HepG2 (cell line): ENCODE measurements at regions not wholly inside any gene's neighbourhood (a gene's known extent, or its start where the extent isn't known, plus 50 kb on each side); places are given as distances from the start of the nearest gene placed in this dataset.

Experiments
- ATAC-seq: fragments of 200-7000 bp; cut with Tn5 transposase; 3 replicates; pipeline ENCODE4 v1.9.1; 2020; ENCODE audit warnings: mild to moderate bottlenecking, moderate library complexity
- BruUV-seq: library from RNA; stranded (reverse); fragments of 400-500 nt; replicated peaks from 2 replicates; lab custom pipeline; 2021; lab: Mats Ljungman, UMichigan
- CTCF ChIA-PET: fragments of 300-600 bp; formaldehyde crosslinking; extraction: SDS; loops from one replicate; lab custom pipeline; 2021; ENCODE audit warnings: low total read pairs, inconsistent platforms, low intra/inter-chr PET ratio; lab: Yijun Ruan, JAX
- POLR2A ChIA-PET: fragments of 350-600 bp; sonication (Branson Sonifier 250); formaldehyde crosslinking; loops from one replicate; lab custom pipeline; 2020; ENCODE audit warnings: antibody characterized with exemption, inconsistent platforms; lab: Yijun Ruan, JAX
- DNase-seq: peaks from one replicate; pipeline ENCODE4 v3.0.0-alpha.2; 2015; ENCODE audit warnings: low spot score
- FAIRE-seq: peaks from 3 replicates; lab custom pipeline; 2011; peaks lifted over from hg19 to GRCh38; lab: Jason Lieb, UNC
- H2AFZ ChIP-seq: one replicate; pipeline ENCODE4 v1.6.1; 2011; ENCODE audit warnings: low read length, inconsistent platforms
- H3K27ac ChIP-seq: fragments of 300-600 bp; 3 replicates; pipeline ENCODE4 v1.8.0; 2011; ENCODE audit warnings: mixed run types, mild to moderate bottlenecking, mixed read lengths, low read length, inconsistent platforms; ENCODE audit not compliant: insufficient read depth; ENCODE audit errors: extremely low read length
- H3K27me3 ChIP-seq, 2 experiments: fragments of 200-600 bp in 1 of 2; 2 replicates in 1 of 2; 3 replicates in 1 of 2; pipeline versions ENCODE4 v1.6.0 to v1.8.0; 2011; ENCODE audit warnings: low read length in 2 of 2, mild to moderate bottlenecking in 2 of 2, moderate library complexity in 2 of 2, inconsistent platforms in 1 of 2; ENCODE audit not compliant: insufficient read depth in 2 of 2, control insufficient read depth in 1 of 2
- H3K36me3 ChIP-seq, 2 experiments: fragments of 200-600 bp in 1 of 2; replicated peaks in 1 of 2; 2 replicates in 1 of 2; 3 replicates in 1 of 2; pipeline versions ENCODE4 v1.5.1 to v1.8.0; 2011; ENCODE audit warnings: low read length in 2 of 2, inconsistent platforms in 1 of 2; ENCODE audit not compliant: insufficient read depth in 2 of 2, control insufficient read depth in 1 of 2
- H3K4me1 ChIP-seq: 2 replicates; pipeline ENCODE4 v1.5.1; 2012; ENCODE audit warnings: low read length, inconsistent platforms; ENCODE audit not compliant: insufficient read depth
- H3K4me2 ChIP-seq: 2 replicates; pipeline ENCODE4 v1.6.0; 2011; ENCODE audit warnings: low read depth, low read length, inconsistent platforms
- H3K4me3 ChIP-seq, 3 experiments: fragments of 200-600 bp in 1 of 3; sonication (generic), shearing (Covaris generic) in 1 of 3; replicated peaks in 1 of 3; 2 replicates each; pipeline ENCODE4 v1.5.1; 2011 to 2016; ENCODE audit warnings: low read length in 3 of 3, inconsistent platforms in 2 of 3, low read depth in 2 of 3, mild to moderate bottlenecking in 2 of 3, control low read depth in 1 of 3, mixed read lengths in 1 of 3; ENCODE audit not compliant: insufficient read depth in 1 of 3
- H3K79me2 ChIP-seq: one replicate; pipeline ENCODE4 v1.6.1; 2011; ENCODE audit warnings: low read length, inconsistent platforms; ENCODE audit not compliant: insufficient read depth
- H3K9ac ChIP-seq: 2 replicates; pipeline ENCODE4 v1.6.0; 2011; ENCODE audit warnings: mild to moderate bottlenecking, low read depth, low read length, inconsistent platforms; ENCODE audit not compliant: insufficient read depth
- H3K9me3 ChIP-seq: 2 replicates; pipeline ENCODE4 v1.5.1; 2012; ENCODE audit warnings: mild to moderate bottlenecking, low read length
- H4K20me1 ChIP-seq: 2 replicates; pipeline ENCODE4 v1.6.0; 2011; ENCODE audit warnings: inconsistent platforms, mild to moderate bottlenecking, low read length, moderate library complexity; ENCODE audit not compliant: insufficient read depth
- DNMT3B ChIP-seq: conservative IDR thresholded peaks from 2 replicates; pipeline ENCODE4 v1.6.1; 2016; ENCODE audit warnings: missing biosample characterization, control low read depth
- HCFC1 ChIP-seq: fragments of 150-350 bp; IDR thresholded peaks from 2 replicates; pipeline ENCODE4 v1.6.1; 2014; ENCODE audit warnings: low read depth, low read length
- MTF1 ChIP-seq: sonication (generic); formaldehyde crosslinking; IDR thresholded peaks from 2 replicates; pipeline ENCODE4 v1.5.0; 2020; ENCODE audit warnings: missing genetic modification reagents
- PRPF4 ChIP-seq: fragments of 200-400 bp; formaldehyde crosslinking; IDR thresholded peaks from 2 replicates; pipeline ENCODE4 v1.6.1; 2016; ENCODE audit warnings: low read length, low read depth; ENCODE audit not compliant: poor library complexity, severe bottlenecking
- SAFB2 ChIP-seq: sonication (generic); formaldehyde crosslinking; IDR thresholded peaks from 2 replicates; pipeline ENCODE4 v1.5.1; 2020; ENCODE audit warnings: missing genetic modification reagents, low read depth, mild to moderate bottlenecking, borderline replicate concordance
- SMYD3 ChIP-seq: sonication (generic); formaldehyde crosslinking; IDR thresholded peaks from 2 replicates; pipeline ENCODE4 v1.8.1; 2023; ENCODE audit warnings: mild to moderate bottlenecking, missing genetic modification reagents
- SUZ12 ChIP-seq: fragments of 150-350 bp; IDR thresholded peaks from 2 replicates; pipeline ENCODE4 v1.6.1; 2014; ENCODE audit warnings: low read depth, low read length
- ZBTB1 ChIP-seq: sonication (generic); formaldehyde crosslinking; IDR thresholded peaks from 2 replicates; pipeline ENCODE4 v1.4.0; 2020; ENCODE audit warnings: missing genetic modification reagents, borderline replicate concordance
- ZBTB7B ChIP-seq: sonication (generic); formaldehyde crosslinking; IDR thresholded peaks from 2 replicates; pipeline ENCODE4 v1.4.0; 2020; ENCODE audit warnings: missing genetic modification reagents
- ZNF17 ChIP-seq: sonication (generic); formaldehyde crosslinking; IDR thresholded peaks from 2 replicates; pipeline ENCODE4 v1.5.0; 2020; ENCODE audit warnings: mild to moderate bottlenecking, missing genetic modification reagents
- ZNF230 ChIP-seq: sonication (generic); formaldehyde crosslinking; IDR thresholded peaks from 2 replicates; pipeline ENCODE4 v1.4.0; 2020; ENCODE audit warnings: mild to moderate bottlenecking, missing genetic modification reagents
- ZNF441 ChIP-seq: sonication (generic); formaldehyde crosslinking; IDR thresholded peaks from 2 replicates; pipeline ENCODE4 v1.7.0; 2021; ENCODE audit warnings: missing genetic modification reagents, borderline replicate concordance
- ZNF580 ChIP-seq: IDR thresholded peaks from 2 replicates; pipeline ENCODE4 v1.6.1; 2016; ENCODE audit warnings: low read depth, borderline replicate concordance
- ZNF629 ChIP-seq: sonication (generic); formaldehyde crosslinking; conservative IDR thresholded peaks from 2 replicates; pipeline ENCODE4 v1.5.0; 2020; ENCODE audit warnings: missing genetic modification reagents
- ZNF674 ChIP-seq: sonication (generic); formaldehyde crosslinking; IDR thresholded peaks from 2 replicates; pipeline ENCODE4 v1.5.0; 2020; ENCODE audit warnings: low read depth, mild to moderate bottlenecking, missing genetic modification reagents
- ZNF687 ChIP-seq: sonication (generic); formaldehyde crosslinking; IDR thresholded peaks from 2 replicates; pipeline ENCODE4 v1.5.1; 2020; ENCODE audit warnings: mild to moderate bottlenecking, missing genetic modification reagents, moderate library complexity
- WGBS: methylation state at CpG from one replicate; pipeline ENCODE4 v1.1.6; 2017; ENCODE audit warnings: low lambda C conversion rate; 5-methylcytosine and 5-hydroxymethylcytosine counted together
- in situ Hi-C: cut with HindIII; loops from 2 replicates; pipeline ENCODE4 v1.10.0; 2017; ENCODE audit warnings: low pct_unique_long_range_greater_than_20kb; ENCODE audit not compliant: extremely low pct_ligation_motif_present
- intact Hi-C: fragments of 100-400 bp; cut with micrococcal nuclease; formaldehyde crosslinking; loops from one replicate; pipeline ENCODE4 v1.10.0; 2022; ENCODE audit not compliant: unreplicated experiment
- TF ChIP-seq, protein P1 (sequence below): sonication (generic); formaldehyde crosslinking; IDR thresholded peaks from 2 replicates; pipeline ENCODE4 v1.4.0; 2020; ENCODE audit warnings: missing genetic modification reagents, borderline replicate concordance

GRCh38 chr1:59170659-59171058, 126.2 kb upstream of the FGGY start (continued):
- TF ChIP-seq ZNF674 (CRISPR knock-in tag) = no peak
- no peak for TF ChIP-seq ZNF441 (CRISPR knock-in tag)
- TF ChIP-seq, protein P1, sequence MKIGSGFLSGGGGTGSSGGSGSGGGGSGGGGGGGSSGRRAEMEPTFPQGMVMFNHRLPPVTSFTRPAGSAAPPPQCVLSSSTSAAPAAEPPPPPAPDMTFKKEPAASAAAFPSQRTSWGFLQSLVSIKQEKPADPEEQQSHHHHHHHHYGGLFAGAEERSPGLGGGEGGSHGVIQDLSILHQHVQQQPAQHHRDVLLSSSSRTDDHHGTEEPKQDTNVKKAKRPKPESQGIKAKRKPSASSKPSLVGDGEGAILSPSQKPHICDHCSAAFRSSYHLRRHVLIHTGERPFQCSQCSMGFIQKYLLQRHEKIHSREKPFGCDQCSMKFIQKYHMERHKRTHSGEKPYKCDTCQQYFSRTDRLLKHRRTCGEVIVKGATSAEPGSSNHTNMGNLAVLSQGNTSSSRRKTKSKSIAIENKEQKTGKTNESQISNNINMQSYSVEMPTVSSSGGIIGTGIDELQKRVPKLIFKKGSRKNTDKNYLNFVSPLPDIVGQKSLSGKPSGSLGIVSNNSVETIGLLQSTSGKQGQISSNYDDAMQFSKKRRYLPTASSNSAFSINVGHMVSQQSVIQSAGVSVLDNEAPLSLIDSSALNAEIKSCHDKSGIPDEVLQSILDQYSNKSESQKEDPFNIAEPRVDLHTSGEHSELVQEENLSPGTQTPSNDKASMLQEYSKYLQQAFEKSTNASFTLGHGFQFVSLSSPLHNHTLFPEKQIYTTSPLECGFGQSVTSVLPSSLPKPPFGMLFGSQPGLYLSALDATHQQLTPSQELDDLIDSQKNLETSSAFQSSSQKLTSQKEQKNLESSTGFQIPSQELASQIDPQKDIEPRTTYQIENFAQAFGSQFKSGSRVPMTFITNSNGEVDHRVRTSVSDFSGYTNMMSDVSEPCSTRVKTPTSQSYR = no peak
- TF ChIP-seq ZNF687 (CRISPR knock-in tag) = no peak
- no peak for TF ChIP-seq SMYD3 (CRISPR knock-in tag)
- no peak for TF ChIP-seq ZNF17
- no peak for TF ChIP-seq ZNF230

GRCh38 chr1:59171788-59172187, 125.1 kb upstream of the FGGY start:
- no peak overlapping the region for H3K4me2 ChIP-seq
- no peaks in the 10 kb centered on the region for H3K9me3 ChIP-seq
- no peak for TF ChIP-seq PRPF4
- no peak for TF ChIP-seq DNMT3B (CRISPR knock-in tag)
- no peak for TF ChIP-seq ZNF580 (CRISPR knock-in tag)
- no peak for TF ChIP-seq ZBTB1 (CRISPR knock-in tag)
- TF ChIP-seq HCFC1 = no peak
- no peak for TF ChIP-seq MTF1 (CRISPR knock-in tag)
- no peak for TF ChIP-seq SUZ12
- TF ChIP-seq SAFB2 (CRISPR knock-in tag) = no peak
- no peak for TF ChIP-seq ZBTB7B (CRISPR knock-in tag)
- no peak for TF ChIP-seq ZNF629 (CRISPR knock-in tag)

More at GRCh38 chr1:59171788-59172187, 125.1 kb upstream of the FGGY start:
- H2AFZ ChIP-seq = no peak overlapping the region
- H3K4me1 ChIP-seq = no peaks in the 10 kb centered on the region
- CTCF ChIA-PET = no interaction called here
- no peaks in the 10 kb centered on the region for H4K20me1 ChIP-seq
- H3K36me3 ChIP-seq = no peaks in the 10 kb centered on the region
- no peaks in the 10 kb centered on the region; a peak in 1 of 5 replicates for H3K27me3 ChIP-seq
- no peak overlapping the region for H3K9ac ChIP-seq
- FAIRE-seq = no peak
- in situ Hi-C loops = no loop called here
- no peak overlapping the region for H3K27ac ChIP-seq
- intact Hi-C loops = no loop called here
- no peak for DNase-seq
- no peak overlapping the region for H3K4me3 ChIP-seq
- no TSS peak for BruUV-seq
- no peak for ATAC-seq
- WGBS = 40% methylated on average over 4 of the region's 4 CpGs
- no peaks in the 10 kb centered on the region for H3K79me2 ChIP-seq
- POLR2A ChIA-PET = no interaction called here
